ENCODE measurements at regions not wholly inside any gene's neighbourhood (a gene's known extent, or its start where the extent isn't known, plus 50 kb on each side); places are given as distances from the start of the nearest gene placed in this dataset.

GRCh38 chrX:23465105-23465791 lies 130.6 kb downstream of the PTCHD1 start:
- TF ChIP-seq HLTF (IDR thresholded peaks at IDR 0.05) (no peak), SMAD4 (CRISPR knock-in tag; conservative IDR thresholded peaks at IDR 0.05) (no peak), ZNF740 (CRISPR knock-in tag; IDR thresholded peaks at IDR 0.05) (no peak), ZNF740 (tag; IDR thresholded peaks at IDR 0.05) (no peak), CBX5 (IDR thresholded peaks at IDR 0.05; ENCODE audit: borderline replicate concordance, low read depth) (no peak), SIN3A (IDR thresholded peaks at IDR 0.05; ENCODE audit: borderline replicate concordance in 2 of 2, control insufficient read depth in 1 of 2, low read depth in 2 of 2, low read length in 2 of 2) (no peak), UBTF (IDR thresholded peaks at IDR 0.05; ENCODE audit: borderline replicate concordance in 1 of 2, low read depth in 2 of 2, low read length in 2 of 2) (no peak), SPI1 (IDR thresholded peaks at IDR 0.05; ENCODE audit: borderline replicate concordance, low read depth, low read length) (no peak), LEF1 (IDR thresholded peaks at IDR 0.05) (no peak)

Measured in K562 (cell line).